ENCODE measurements at regions not wholly inside any gene's neighbourhood (a gene's known extent, or its start where the extent isn't known, plus 50 kb on each side); places are given as distances from the start of the nearest gene placed in this dataset.

- Histone ChIP-seq H3K27ac (ENCODE audit: low read depth) (no peak overlapping the region), H3K4me2 (no peak overlapping the region), H3K4me3 (no peak overlapping the region), H3K9me2 (ENCODE audit: insufficient read depth) (no peaks in the 10 kb centered on the region), H3K4me1 (ENCODE audit: insufficient read depth) (no peaks in the 10 kb centered on the region), H3F3A (replicated peaks; ENCODE audit: low read depth) (no peaks in the 10 kb centered on the region), H4K20me1 (replicated peaks; ENCODE audit: insufficient read depth) (no peaks in the 10 kb centered on the region), H3K36me3 (ENCODE audit: insufficient read depth) (no peaks in the 10 kb centered on the region), H3K27me3 (ENCODE audit: insufficient read depth) (no peaks in the 10 kb centered on the region), H3K79me2 (replicated peaks; ENCODE audit: insufficient read depth) (no peaks in the 10 kb centered on the region), H2AFZ (no peak overlapping the region)
- DNase-seq (ENCODE audit: low spot score) (no peak), ATAC-seq (no peak)
- TF ChIP-seq EZH2 (IDR thresholded peaks at IDR 0.05; ENCODE audit: low read depth, unreplicated experiment) (no peak), POLR2AphosphoS5 (IDR thresholded peaks at IDR 0.05; ENCODE audit: low read depth) (no peak), EZH2phosphoT487 (IDR thresholded peaks at IDR 0.05; ENCODE audit: unreplicated experiment) (no peak), STAT1 (IDR thresholded peaks at IDR 0.05; ENCODE audit: unreplicated experiment) (no peak), NANOG (IDR thresholded peaks at IDR 0.05; ENCODE audit: borderline replicate concordance) (no peak), CREB1 (CRISPR knock-in tag; IDR thresholded peaks at IDR 0.05; ENCODE audit: low read depth) (no peak), JUNB (IDR thresholded peaks at IDR 0.05; ENCODE audit: unreplicated experiment) (no peak), REST (IDR thresholded peaks at IDR 0.05; ENCODE audit: unreplicated experiment) (no peak), ZNF114 (CRISPR knock-in tag; IDR thresholded peaks at IDR 0.05) (no peak), ZNF331 (CRISPR knock-in tag; IDR thresholded peaks at IDR 0.05; ENCODE audit: low read depth) (no peak), CTCF (conservative IDR thresholded peaks at IDR 0.05; ENCODE audit: low read depth in 2 of 2) (no peak), ZNF462 (CRISPR knock-in tag; IDR thresholded peaks at IDR 0.05) (no peak), ETS1 (IDR thresholded peaks at IDR 0.05) (no peak)
- H3K36me3 Mint-ChIP-seq (ENCODE audit: low read depth), result no peaks in the 10 kb centered on the region
- H3K9me3 Mint-ChIP-seq, result no peaks in the 10 kb centered on the region
- no peaks in the 10 kb centered on the region for H3K4me1 Mint-ChIP-seq
- H3K4me3 Mint-ChIP-seq, result no peak overlapping the region
- no peaks in the 10 kb centered on the region for H3K27me3 Mint-ChIP-seq (ENCODE audit: insufficient read depth, low read depth, poor library complexity)
- H3K27ac Mint-ChIP-seq, result no peak overlapping the region
Measured at GRCh38 chr2:52539026-52539970, 1228.3 kb upstream of the CHAC2 start.

Data from GM23338 (cell line).